Astrocyte (in vitro differentiated cells and primary cell): ENCODE measurements at regions not wholly inside any gene's neighbourhood (a gene's known extent, or its start where the extent isn't known, plus 50 kb on each side); places are given as distances from the start of the nearest gene placed in this dataset.

Experiments
- EZH2 ChIP-seq: IDR thresholded peaks from 2 replicates; pipeline ENCODE4 v1.6.1; 2012; ENCODE audit warnings: mild to moderate bottlenecking, low read length, inconsistent platforms; ENCODE audit not compliant: insufficient read depth
- TF ChIP-seq, protein P1 (sequence below): IDR thresholded peaks from 2 replicates; pipeline ENCODE4 v1.5.1; 2011; ENCODE audit warnings: low read depth, mild to moderate bottlenecking, inconsistent platforms, low read length, moderate library complexity; ENCODE audit not compliant: insufficient read depth

DNA sequence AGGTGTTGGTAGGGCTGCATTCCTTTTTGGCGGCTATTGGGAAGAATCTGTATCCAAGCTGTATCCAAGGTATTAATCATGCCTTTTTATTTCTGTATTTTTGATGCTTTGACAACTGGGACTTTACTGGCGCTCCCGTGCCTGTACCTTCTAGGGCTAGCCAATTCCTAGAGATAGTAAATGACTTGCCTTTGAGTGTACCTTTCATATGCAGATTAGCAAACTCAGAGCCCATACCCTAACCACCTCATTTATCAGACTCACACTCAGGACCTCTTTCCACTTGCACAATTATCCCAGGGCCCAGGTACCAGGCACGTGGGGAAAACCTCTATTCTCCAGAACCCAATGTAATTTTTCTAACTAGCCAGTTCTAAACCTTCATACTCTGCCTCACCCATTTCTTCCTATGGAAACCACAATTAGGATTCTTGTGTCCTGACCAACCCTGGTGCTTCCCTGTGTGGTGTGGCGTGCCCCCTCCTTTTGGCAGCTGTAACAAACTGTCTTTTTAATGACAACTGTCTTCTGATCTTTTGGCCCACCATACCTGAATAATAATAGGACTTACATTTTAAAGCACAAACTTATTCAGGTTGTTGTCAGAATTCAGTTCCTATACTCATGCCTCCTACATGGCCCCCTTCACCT lies 65.8 kb upstream of the PNPT1 start:
- TF ChIP-seq, protein P1, sequence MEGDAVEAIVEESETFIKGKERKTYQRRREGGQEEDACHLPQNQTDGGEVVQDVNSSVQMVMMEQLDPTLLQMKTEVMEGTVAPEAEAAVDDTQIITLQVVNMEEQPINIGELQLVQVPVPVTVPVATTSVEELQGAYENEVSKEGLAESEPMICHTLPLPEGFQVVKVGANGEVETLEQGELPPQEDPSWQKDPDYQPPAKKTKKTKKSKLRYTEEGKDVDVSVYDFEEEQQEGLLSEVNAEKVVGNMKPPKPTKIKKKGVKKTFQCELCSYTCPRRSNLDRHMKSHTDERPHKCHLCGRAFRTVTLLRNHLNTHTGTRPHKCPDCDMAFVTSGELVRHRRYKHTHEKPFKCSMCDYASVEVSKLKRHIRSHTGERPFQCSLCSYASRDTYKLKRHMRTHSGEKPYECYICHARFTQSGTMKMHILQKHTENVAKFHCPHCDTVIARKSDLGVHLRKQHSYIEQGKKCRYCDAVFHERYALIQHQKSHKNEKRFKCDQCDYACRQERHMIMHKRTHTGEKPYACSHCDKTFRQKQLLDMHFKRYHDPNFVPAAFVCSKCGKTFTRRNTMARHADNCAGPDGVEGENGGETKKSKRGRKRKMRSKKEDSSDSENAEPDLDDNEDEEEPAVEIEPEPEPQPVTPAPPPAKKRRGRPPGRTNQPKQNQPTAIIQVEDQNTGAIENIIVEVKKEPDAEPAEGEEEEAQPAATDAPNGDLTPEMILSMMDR, result no peak
- no peak for TF ChIP-seq EZH2
